GM23248 (cell line): ENCODE measurements at regions not wholly inside any gene's neighbourhood (a gene's known extent, or its start where the extent isn't known, plus 50 kb on each side); places are given as distances from the start of the nearest gene placed in this dataset.

Experiments
- EZH2 ChIP-seq: fragments of 200-600 bp; sonication (generic); IDR thresholded peaks from 2 replicates; pipeline ENCODE4 v1.6.1; 2018; ENCODE audit warnings: antibody characterized with exemption, mild to moderate bottlenecking; ENCODE audit not compliant: insufficient read depth, poor library complexity, severe bottlenecking
- EZH2phosphoT487 ChIP-seq: fragments of 200-600 bp; sonication (generic); IDR thresholded peaks from 2 replicates; pipeline ENCODE4 v1.6.1; 2018; ENCODE audit warnings: antibody characterized with exemption, moderate library complexity, mild to moderate bottlenecking, low read depth; ENCODE audit not compliant: insufficient read depth

- TF ChIP-seq EZH2, result no peak
- no peak for TF ChIP-seq EZH2phosphoT487
These were observed 82.7 kb upstream of the STK32A start for GRCh38 chr5:147152086-147152485.
